ENCODE measurements at regions not wholly inside any gene's neighbourhood (a gene's known extent, or its start where the extent isn't known, plus 50 kb on each side); places are given as distances from the start of the nearest gene placed in this dataset.

DNA sequence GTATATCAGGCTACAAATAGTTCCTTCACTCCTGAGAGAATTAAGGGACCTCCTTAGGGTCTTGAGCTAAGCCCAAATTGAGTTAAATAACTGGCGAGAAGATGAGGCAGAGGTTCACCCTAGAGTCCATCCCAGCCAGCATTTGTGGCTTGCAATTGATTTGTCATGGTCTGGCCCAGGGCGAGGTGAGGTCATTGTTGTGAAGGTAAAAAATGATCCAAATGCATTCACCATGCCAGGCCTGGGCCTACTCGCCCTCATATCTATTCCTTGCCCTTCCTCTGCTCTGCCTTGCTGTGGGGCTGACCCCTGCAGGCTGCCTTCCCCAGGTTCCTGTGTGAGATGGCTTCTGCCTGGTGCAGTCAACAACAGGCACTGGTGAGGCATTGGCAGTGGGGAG lies 207.2 kb downstream of the ZNF365 start:
- H3K4me2 ChIP-seq (ENCODE audit: low read length), result no peak overlapping the region
- no peak for TF ChIP-seq EZH2 (IDR thresholded peaks at IDR 0.05; ENCODE audit: borderline replicate concordance, low read length)

DNA sequence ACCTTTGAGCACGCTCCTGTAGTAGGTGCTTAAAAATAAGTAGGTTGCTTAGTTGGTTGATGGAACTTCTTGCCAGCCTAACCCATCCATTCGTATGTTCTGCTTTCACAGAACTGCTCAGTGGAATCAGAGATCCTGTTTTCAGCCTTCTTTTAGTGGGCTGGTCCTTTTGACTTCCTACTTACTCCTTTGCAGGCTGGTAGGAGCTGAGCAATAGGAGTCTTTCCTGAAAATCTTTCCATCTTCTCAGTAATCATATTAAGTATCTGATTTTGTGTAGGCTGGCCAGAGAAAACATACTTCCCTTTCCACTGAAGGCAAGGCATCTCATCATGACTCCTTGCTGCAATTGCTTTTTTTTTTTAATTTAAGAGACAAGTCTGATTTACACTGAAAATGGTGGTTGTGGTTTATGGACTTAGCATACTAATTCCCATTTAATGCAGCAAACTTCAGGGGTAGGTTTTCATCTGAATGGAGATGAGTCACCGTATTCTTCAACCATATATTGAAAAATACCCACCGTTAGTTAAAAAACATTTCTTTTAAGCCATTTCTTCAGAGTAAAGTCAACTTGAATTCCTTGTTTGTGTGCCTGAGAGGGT lies 208.0 kb downstream of the ZNF365 start:
- H3K4me1 ChIP-seq (ENCODE audit: insufficient read depth, low read length, severe bottlenecking), result no peaks in the 10 kb centered on the region
- no peak overlapping the region for H3K9ac ChIP-seq (ENCODE audit: low read length)
- H3K9me3 ChIP-seq (ENCODE audit: low read length), result no peaks in the 10 kb centered on the region
- no peak overlapping the region for H3K4me2 ChIP-seq (ENCODE audit: low read length)
- no peak overlapping the region for H3K4me3 ChIP-seq (ENCODE audit: low read depth, low read length, poor library complexity, severe bottlenecking)
- no peaks in the 10 kb centered on the region for H3K79me2 ChIP-seq (ENCODE audit: insufficient read depth, low read length)
- no peaks in the 10 kb centered on the region for H4K20me1 ChIP-seq (ENCODE audit: insufficient read depth, low read length)
- H3K27ac ChIP-seq (ENCODE audit: low read depth, low read length, poor library complexity, severe bottlenecking), result no peak overlapping the region
- no peaks in the 10 kb centered on the region; the same call in 1 of the 2 replicates for H3K27me3 ChIP-seq (ENCODE audit: insufficient read depth, low read length)
- TF ChIP-seq EZH2 (IDR thresholded peaks at IDR 0.05; ENCODE audit: borderline replicate concordance, low read length), result no peak
- TF ChIP-seq, protein P1, sequence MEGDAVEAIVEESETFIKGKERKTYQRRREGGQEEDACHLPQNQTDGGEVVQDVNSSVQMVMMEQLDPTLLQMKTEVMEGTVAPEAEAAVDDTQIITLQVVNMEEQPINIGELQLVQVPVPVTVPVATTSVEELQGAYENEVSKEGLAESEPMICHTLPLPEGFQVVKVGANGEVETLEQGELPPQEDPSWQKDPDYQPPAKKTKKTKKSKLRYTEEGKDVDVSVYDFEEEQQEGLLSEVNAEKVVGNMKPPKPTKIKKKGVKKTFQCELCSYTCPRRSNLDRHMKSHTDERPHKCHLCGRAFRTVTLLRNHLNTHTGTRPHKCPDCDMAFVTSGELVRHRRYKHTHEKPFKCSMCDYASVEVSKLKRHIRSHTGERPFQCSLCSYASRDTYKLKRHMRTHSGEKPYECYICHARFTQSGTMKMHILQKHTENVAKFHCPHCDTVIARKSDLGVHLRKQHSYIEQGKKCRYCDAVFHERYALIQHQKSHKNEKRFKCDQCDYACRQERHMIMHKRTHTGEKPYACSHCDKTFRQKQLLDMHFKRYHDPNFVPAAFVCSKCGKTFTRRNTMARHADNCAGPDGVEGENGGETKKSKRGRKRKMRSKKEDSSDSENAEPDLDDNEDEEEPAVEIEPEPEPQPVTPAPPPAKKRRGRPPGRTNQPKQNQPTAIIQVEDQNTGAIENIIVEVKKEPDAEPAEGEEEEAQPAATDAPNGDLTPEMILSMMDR (IDR thresholded peaks at IDR 0.05; ENCODE audit: low read length), result no peak
- no peaks in the 10 kb centered on the region for H3K9me2 ChIP-seq (ENCODE audit: low read depth, low read length)
- H3K36me3 ChIP-seq (ENCODE audit: insufficient read depth, low read length), result no peaks in the 10 kb centered on the region
- no peak overlapping the region for H2AFZ ChIP-seq (ENCODE audit: low read length)
- H3F3A ChIP-seq (ENCODE audit: insufficient read depth, low read length), result no peaks in the 10 kb centered on the region

More for the DNA sequence above, 207.2 kb downstream of the ZNF365 start:
- H3K9ac ChIP-seq (ENCODE audit: low read length), result no peak overlapping the region
- no peak overlapping the region for H3K4me3 ChIP-seq (ENCODE audit: low read depth, low read length, poor library complexity, severe bottlenecking)
- H3K27ac ChIP-seq (ENCODE audit: low read depth, low read length, poor library complexity, severe bottlenecking), result no peak overlapping the region
- H3K4me1 ChIP-seq (ENCODE audit: insufficient read depth, low read length, severe bottlenecking), result no peaks in the 10 kb centered on the region
- H3K9me3 ChIP-seq (ENCODE audit: low read length), result no peaks in the 10 kb centered on the region
- H3F3A ChIP-seq (ENCODE audit: insufficient read depth, low read length), result no peaks in the 10 kb centered on the region
- no peaks in the 10 kb centered on the region; the same call in 1 of the 2 replicates for H3K27me3 ChIP-seq (ENCODE audit: insufficient read depth, low read length)
- no peak overlapping the region for H2AFZ ChIP-seq (ENCODE audit: low read length)
- no peaks in the 10 kb centered on the region for H3K9me2 ChIP-seq (ENCODE audit: low read depth, low read length)
- H3K79me2 ChIP-seq (ENCODE audit: insufficient read depth, low read length), result no peaks in the 10 kb centered on the region
- H4K20me1 ChIP-seq (ENCODE audit: insufficient read depth, low read length), result no peaks in the 10 kb centered on the region
- no peaks in the 10 kb centered on the region for H3K36me3 ChIP-seq (ENCODE audit: insufficient read depth, low read length)

DNA sequence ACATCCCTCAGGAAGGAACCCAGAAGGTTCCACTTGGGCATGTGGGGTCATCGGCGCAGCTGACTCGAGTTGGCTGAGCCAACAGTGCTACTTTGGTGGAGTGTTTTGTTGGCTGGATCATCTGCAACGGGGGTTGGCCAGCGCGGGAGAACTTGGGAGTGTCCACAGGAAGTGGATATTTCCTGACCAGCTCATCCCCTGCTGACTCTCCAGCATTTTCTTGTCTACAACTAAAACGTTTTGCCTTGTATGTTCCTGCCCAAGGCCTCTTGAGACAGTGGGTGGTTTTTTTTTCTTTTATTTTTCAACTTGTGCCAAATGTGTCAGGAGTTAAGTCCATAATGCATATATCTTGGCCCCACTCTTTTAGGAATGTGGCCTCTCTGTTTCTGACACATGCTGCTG lies 208.6 kb downstream of the ZNF365 start:
- TF ChIP-seq, protein P1 (IDR thresholded peaks at IDR 0.05; ENCODE audit: low read length), result no peak
- no peak for TF ChIP-seq EZH2 (IDR thresholded peaks at IDR 0.05; ENCODE audit: borderline replicate concordance, low read length)
- Histone ChIP-seq H3F3A (ENCODE audit: insufficient read depth, low read length) (no peaks in the 10 kb centered on the region), H3K27me3 (ENCODE audit: insufficient read depth, low read length) (no peaks in the 10 kb centered on the region; the same call in 1 of the 2 replicates), H3K79me2 (ENCODE audit: insufficient read depth, low read length) (no peaks in the 10 kb centered on the region), H3K9ac (ENCODE audit: low read length) (no peak overlapping the region), H3K4me3 (ENCODE audit: low read depth, low read length, poor library complexity, severe bottlenecking) (no peak overlapping the region), H2AFZ (ENCODE audit: low read length) (no peak overlapping the region), H3K9me3 (ENCODE audit: low read length) (no peaks in the 10 kb centered on the region), H3K4me1 (ENCODE audit: insufficient read depth, low read length, severe bottlenecking) (no peaks in the 10 kb centered on the region), H3K4me2 (ENCODE audit: low read length) (no peak overlapping the region), H4K20me1 (ENCODE audit: insufficient read depth, low read length) (no peaks in the 10 kb centered on the region), H3K27ac (ENCODE audit: low read depth, low read length, poor library complexity, severe bottlenecking) (no peak overlapping the region), H3K9me2 (ENCODE audit: low read depth, low read length) (no peaks in the 10 kb centered on the region), H3K36me3 (ENCODE audit: insufficient read depth, low read length) (no peaks in the 10 kb centered on the region)

Measured in OCI-LY1 (cell line).